ENCODE measurements at regions not wholly inside any gene's neighbourhood (a gene's known extent, or its start where the extent isn't known, plus 50 kb on each side); places are given as distances from the start of the nearest gene placed in this dataset.

DNA sequence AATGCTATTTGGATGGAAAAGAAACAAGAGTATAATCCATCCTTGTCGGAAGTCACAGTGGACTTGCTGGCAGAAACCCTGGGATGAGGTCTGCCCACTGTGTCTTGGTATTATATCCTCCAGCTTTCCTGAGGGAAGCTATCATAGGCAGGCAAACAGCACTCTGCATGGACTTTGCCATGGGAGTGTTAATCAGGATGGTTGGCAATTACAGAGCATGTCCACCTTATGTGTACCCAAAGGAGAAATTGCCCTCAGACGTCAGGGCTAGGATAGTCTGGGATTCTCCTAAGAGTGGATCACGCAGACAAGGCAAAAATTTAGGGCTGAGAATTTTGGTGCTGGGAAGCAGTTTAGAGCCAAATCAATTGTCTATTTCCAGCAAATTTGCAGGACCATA, 184.9 kb upstream of the ESRRG start:
- DNase-seq, result no peak

DNA sequence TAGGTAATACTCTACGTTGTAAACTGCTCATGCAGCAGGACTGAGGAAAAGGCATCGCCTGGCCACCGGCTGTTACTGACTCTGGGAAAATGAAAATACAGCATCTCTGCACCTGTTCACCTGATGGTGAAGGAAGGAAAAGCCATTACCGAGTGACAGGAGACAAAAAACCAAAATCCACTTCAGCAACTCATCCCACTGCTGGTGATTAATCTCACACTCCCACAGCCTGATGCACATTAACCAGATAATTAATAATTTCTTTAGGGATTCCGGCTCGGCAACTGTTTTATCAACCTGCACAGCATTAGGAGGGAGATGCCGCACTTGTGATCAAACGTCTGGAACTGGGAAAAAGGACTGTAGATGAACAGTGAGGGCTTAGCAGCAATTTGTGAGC, 183.9 kb upstream of the ESRRG start:
- no peak for DNase-seq

DNA sequence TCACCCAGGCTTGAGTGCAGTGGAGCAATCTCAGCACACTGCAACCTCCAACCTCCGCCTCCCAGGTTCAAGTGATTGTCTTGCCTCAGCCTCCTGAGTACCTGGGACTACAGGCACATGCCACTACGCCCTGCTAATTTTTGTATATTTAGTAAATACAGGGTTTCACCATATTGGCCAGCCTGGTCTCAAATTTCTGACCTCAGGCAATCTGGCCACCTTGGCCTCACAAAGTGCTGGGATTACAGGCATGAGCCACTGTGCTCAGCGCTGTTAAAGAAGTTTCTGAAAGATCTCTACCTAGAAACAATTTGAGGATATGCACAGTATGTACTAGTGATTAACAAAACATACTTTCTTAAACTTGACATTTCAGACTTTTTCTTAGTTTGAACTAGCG, 182.6 kb upstream of the ESRRG start:
- DNase-seq, result no peak

DNA sequence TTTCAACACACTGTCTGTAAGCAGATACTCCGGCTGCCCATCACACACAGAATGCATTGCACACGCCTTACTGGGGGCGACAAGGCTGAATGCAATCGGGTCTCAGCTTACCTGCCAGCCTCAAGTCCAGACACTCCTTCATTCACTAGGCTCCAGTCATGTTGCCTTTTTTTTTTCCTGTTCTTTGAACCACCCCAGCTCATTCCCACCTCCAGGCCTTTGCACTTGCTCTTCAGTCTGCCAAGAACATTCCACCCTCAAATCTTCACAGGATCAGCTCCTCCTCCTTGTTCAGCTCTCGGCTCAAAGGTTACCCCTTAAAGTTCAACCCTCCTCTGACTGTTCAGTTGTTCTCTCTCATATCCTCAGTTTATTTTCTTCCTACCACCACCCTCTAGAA, 181.9 kb upstream of the ESRRG start:
- no peak for DNase-seq

DNA sequence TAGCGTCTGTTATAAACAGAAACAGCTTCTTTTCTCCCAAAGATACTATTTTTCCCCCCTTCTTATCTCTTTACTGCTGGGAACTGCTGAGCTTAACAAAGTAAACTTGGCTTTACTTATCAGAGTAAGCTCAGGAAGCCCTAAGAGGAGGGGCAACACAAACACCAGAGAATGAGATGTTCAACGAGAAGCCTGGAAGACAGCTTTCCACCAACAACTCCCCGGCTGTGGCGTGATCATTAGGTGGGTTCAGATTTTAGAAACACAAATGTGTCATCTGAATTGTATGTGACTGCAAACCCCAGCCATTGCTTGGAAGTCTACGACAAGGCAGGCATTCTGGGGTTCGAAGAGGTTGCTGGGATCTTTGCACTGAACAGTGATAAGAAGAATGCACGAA, 181.2 kb upstream of the ESRRG start:
- DNase-seq, result no peak

DNA sequence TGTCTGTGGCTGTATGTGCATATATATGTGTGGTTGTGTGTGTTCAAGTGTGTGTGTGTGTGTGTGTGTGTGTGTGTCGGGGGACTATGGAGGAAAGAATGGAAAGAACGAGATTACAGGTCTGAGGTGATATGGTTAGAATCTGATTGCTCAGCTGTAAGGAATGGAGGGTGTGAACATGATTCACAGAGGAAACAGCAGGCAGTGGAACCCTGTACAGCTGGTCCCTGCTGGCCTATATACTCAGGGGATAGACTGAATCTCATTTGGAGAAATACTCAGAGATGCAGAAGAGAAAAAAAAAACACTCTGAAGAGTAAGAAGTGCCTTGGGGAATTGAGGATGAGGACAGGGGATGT, 180.1 kb upstream of the ESRRG start:
- no peak for DNase-seq

DNA sequence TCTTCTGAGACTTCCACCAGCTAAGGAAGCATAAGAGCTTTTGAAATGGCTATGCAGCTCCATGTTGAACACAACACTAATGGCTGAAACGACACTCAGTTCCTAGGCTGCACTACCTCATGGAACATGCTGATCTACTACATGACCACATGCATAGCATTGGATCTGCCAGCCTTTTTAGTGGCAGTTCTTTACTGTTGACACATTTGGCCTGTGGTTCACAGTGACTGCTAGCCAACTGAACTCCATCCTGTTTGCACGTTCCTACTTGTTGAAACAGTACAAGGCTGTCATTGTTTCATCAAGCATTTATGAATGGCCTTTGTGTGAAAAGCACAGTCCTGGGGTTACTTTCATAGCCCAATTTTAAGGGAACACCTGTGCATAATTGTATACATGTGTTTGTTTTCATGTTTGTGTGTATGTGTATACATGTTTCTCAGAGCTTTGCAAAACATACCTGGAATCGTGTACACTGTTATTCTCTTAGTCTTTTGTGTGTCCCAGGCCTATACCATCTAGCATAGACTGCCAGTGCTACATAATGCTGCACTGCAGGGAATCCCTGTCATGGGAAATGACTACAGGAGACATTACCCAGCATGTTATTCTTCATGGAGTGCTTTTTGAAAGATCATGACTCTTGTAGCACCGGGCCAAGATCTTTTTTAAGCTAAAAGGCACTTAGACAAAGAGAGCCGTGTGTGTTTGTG, 179.6 kb upstream of the ESRRG start:
- no peak for DNase-seq

DNA sequence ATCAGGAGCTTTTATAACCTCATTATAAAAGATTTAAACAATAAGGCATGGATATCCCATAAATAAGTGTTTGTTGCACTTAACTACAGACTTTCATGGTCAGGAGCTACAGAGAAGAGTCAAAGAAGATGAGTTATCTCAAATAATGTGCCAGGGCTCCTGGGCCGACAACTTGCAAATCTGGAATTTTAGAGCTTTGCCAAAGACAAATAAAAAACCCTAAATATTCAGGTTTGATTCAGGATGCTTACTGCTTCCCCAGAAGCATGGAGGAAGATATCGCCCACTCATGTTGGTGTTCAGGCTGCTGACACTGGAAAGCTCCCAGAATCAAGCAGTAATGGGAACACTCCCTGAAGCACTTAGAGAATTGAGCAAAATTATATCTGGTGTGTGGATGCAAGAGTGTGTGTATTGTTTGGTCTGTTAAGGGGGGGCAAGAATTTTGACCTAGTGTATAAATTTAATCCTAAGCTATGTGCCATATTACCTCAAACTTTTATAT, 176.9 kb upstream of the ESRRG start:
- no peak for DNase-seq

DNA sequence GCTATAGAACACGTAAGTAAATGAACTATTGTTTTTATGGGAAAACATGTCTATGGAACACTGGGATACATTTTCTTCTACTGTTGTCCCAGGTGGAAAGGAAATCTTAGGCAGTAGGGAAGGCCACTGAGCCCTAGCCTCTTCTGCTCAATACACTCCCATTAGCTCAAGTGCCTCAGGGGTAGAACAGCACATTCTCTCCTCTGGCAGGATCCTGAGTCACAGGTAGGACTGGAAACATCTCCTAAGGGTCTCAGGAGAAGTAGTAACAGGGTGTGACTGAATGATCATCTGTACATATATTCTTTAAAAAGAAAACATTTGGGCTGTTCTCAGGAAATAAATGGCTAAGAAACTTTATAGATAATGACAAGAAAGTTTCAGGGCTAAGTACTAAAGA, 175.6 kb upstream of the ESRRG start:
- DNase-seq, result no peak

DNA sequence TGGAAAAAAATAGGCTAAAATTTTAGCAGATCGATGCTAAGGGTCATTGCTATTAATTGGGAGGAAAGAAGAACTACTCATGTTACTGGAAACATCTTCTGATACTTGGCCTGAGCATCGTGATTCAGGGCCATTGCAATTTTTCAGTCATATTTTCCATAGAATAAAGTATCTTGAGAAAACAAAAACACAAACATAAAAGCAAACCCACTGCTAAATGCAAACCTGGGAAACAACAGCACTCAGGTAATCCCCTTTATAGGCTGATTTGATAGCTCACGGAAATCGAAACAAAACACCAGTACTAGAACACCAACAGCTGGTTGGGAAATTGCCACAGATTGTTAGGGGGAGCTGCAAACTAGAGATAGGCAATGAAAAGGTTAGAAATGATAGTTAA, 172.9 kb upstream of the ESRRG start:
- no peak for DNase-seq

DNA sequence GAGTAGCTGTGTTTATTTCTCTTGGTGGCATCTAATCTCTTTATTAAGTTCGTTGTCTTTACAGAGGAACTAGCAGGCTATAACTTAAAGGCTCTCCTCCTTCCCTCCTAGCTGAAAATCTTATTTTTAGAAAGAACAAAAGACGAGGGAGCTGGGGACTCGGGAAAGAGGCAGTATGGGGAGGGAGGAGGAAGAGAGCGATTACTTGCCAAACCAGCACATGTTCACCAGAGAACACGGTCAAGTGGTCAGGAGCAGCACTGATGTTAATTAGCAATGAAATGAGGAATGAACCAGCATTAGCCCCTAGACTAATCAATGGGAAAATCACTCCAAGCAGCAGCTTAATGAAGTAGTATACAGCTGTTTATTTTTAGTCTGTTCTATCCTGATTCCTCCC, 171.3 kb upstream of the ESRRG start:
- DNase-seq, result no peak

DNA sequence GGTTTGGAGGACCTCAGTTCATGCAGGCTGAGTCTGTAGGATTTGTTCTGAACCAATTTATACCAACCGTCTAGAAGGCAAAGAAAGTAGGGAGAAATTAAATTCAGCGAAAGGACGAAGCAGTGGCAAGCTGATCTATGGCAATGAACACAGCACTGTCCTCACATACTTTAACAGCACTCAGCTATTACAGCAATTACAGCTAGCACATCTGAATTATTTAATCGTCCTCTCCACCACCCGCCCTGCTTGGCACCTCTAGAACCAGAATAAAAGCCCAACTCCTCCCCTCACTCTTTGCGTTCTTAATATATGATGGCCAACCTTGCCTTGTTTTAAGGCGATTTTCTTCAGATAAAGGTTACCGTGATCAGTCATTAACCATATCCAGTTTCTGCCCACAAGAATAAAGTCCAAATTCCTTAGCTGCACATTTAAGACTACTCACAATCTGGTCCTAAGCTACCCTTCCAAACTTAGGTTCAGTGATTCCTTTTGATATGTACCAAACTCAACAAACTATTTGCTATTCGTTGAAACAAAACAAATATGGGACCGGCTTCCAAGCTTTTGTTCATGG, 169.4 kb upstream of the ESRRG start:
- DNase-seq, result no peak

DNA sequence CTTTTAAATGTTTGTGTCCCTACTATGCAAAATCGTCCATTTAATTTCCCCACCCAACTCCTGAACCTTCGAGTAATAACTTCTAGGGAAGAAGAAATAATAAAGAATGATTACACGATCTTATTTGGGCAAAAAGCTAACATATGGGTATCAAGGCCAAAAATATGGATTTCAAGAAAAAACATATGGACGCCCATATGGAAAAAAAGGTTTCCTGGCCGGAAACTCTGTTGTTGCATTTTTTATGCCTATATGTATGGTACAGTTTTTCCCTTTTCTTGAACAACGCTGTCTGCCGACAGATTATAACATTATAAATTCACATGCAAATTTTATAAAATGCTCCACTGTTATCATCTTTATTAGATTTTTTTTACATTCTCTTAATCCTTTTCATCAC, 167.6 kb upstream of the ESRRG start:
- no peak for DNase-seq

DNA sequence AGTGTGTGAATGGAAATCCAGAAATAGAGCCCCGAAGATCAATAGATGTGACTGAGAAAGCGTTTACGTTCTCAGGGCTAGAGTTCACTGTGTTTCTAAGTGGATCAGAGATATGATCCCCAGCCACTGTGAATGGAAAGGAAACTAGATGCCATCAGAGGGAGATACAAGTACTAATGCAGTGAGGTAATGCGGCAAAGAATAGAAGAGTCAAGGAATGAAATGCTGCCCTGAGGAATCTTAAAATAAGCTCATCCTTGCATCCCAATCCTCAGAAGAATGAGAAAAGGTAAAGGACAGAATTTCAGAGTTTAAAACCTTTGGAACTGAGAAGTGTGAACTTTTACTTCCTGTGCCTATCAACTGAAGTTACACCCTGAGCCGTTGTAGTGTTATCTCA, 165.5 kb upstream of the ESRRG start:
- DNase-seq, result no peak

DNA sequence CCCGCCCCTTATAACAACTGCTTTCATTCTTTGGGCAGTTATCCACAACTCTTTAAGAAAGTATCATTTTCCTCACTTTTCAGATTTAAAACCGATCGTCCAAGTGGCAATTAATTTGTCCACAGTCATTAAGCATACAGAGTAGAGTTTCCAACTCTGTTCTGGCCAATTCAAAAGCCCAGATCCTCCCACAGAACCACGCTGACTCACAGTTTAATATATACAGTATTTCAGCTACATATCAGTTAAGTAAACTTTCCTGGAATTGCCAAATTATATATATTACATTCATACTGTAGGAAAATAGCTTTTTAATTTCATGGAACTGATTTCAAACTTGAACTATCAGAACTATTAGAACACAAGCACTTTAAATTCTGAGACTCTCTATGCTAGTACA, 163.8 kb upstream of the ESRRG start:
- DNase-seq, result no peak

DNA sequence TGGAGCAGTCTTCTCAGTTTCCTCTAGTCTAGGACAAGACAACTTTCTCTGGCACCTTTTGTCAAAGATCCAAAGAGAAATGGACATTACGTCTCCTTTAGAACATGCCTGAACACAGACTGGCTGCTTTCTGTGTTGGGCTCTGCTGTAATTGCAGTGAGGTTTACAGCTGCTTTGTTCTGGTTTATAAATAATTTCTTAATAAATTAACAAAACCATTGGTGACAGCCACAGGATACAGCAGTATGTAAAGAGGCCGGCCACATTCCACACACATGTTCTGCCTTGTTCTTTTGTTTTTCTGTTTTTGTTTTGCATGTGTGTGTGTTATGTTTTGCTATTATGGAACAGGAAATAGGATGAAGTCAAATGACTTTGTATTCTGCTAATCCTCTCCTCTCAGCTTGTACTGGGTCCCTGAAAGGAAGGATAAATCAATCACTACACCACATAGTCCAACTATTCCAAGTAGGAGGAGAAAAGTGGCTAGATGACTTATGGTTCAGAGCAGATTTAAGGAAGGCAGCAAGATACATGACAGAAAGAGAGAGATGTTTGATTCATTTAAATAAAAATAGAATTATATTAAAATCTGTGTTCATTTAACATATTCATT, 161.5 kb upstream of the ESRRG start:
- DNase-seq, result no peak

DNA sequence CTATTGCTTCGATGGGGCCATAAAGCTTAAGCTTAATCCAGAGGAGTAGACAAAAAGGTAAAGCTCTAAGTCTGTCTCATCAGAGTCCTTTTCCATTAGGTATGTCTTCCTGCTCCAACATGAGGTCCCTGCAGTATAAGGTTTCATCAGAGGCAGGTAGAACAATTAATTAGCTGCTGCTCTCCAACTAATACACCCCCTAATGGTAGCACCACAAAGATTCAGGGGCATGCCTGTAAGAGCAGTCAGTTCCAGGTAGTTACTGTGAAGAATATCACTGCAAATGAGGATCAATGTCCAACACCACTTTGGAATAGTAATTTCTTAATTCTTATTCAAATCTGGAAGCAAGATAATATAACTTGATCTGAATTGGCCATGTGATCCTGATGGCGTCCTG, 160.3 kb upstream of the ESRRG start:
- no peak for DNase-seq

DNA sequence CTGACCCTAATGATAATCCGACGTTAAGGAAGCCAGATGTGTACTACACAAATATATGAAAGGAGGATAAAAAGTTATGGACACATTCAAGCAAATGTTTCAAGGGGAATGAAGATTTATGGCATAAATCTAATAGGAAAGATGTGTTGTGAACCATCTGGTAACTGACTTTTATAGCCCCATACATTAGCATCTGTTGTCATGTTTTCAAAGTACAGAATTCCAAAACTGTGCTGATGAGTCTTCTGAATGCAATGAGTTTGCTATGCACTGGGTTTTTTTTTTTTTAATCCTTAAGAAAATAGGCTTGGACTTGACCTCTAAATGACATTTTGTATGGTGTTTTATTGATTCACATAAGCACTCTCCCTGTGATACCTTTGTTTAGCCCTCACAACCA, 158.5 kb upstream of the ESRRG start:
- no peak for DNase-seq

DNA sequence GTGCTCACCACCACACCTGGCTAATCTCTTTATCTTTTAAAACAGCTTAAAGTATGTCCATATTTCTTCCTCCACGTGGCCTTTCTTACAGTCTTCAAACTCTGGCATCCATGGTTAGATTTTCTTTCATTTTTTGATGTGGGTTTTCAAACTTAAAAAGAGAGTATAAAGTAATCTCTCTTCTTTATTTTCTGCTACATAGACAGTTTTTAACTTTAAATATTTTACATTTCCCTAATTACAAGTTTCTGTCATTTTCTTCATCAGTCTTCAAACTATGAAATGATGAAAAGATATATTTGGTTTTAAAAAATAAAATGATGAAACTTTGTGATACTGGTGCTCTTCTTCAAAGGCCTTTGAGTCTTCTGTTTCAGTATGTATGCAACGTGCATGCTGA, 143.5 kb upstream of the ESRRG start:
- DNase-seq, result no peak

DNA sequence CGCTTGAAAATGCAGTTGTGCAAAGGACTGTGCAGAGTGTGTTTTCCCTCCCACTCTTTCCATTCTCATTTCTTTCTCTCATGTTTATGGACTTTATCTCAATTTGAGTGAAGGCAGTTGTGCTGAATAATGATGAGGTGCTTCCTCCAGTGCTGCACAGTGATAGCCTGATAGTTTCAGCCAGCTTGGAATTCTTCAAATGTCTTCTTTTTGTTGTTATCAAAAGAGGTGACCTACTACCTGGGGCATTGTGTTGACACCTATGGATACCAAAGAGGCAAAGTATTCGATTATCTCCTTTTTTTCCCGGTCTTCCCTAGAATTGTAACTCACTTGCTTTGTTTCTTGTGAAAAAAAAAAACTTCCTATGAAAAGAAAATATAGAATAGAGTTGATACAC, 132.6 kb upstream of the ESRRG start:
- DNase-seq, result no peak

DNA sequence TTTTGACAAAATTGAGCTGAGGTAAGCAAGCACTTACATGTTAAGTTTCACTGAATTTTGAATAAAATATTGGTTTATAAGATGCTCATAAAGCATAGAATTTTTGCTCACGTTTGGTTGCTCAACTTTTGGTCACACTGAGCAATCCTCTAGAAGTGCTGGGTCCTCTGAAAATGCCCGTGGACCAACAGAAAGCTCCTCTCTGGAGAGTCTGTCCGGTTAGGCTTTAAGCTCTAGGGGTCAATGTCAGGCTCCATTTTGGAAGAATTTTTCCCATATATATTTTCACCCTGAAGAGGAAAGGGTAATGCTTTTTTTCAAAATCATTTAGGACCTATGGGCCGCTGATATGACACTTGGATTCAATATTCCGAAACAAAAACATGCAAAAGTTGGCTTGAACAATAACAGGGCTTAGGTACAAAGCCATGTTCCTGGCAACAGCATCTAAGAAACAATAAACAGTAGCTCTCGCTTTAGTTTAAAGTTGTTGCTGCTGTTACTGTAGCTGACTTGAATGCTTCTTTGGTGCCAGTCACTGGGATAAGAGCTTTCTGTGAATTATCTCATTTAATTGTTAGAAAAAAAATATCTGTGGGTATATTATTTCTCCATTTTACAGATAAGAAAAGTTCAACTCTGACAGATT, 131.7 kb upstream of the ESRRG start:
- no peak for DNase-seq

DNA sequence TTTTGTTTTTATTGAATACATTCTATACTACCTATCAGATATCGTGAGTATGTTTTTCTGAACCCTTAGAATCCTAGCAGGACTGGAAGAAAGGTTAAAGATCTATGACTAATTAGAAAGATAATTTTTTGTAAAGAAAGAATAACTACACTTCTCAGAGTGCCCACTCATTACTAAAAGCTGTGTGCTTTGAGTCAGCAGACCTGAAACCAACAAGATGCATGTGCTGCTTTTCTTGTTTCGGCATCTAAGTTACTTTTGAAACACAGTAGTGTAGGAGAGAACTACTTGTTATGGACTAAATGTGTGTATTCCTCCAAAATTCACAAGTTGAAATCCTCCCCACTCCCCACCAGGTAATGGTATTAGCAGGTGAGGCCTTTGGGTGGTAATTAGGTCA, 127.8 kb upstream of the ESRRG start:
- no peak for DNase-seq

DNA sequence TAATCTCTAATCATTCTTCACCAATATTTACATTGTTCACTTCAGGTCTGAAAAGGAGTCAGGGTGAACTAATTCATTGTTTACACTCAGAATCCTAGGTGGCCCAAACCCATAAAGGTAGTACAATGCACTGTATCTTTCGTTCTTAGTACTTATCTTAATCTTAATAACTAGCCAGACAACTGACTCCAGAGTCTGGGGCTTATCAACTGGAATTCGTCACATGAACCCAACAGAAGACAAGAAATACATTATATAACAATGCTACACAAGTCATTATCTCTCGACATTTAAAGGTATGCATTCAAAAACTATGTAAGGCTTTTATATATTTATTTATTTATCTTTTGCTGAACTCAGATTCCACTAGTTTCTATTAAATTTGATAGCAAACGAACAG, 125.9 kb upstream of the ESRRG start:
- DNase-seq, result no peak

DNA sequence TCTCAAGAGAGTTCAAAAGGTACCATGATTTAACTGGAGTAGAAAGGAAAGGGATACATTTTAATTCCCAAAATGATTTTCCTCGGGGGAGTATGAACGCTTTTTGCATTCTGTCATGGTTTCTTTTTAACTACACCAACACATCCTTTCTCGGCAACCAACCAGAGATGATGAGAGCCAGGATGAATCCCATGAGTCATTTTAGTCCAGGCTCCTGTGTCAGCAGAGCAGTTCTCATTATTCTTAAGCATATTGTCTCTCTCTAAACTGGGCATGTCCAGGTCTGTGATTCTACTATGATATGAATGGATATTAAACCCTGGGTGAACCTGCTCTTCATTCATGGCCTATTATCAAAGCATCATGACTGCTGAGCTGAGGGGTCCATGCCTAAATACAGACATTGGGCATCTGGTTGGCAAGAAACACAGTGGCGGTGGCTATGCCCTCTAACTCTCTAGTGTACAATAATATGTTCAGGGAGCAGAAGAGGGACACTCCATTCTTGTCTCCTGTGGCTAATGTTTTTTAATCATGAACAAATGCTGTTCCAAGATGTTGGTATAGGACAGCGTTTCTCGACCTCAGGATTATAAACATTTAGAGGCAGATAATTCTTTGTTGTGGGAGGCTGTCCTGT, 124.3 kb upstream of the ESRRG start:
- no peak for DNase-seq
